ENCODE measurements at regions not wholly inside any gene's neighbourhood (a gene's known extent, or its start where the extent isn't known, plus 50 kb on each side); places are given as distances from the start of the nearest gene placed in this dataset. TPM values are rescaled to one million over a fixed set of nuclear protein-coding genes. Genes with fewer than 3 reads are reported as not detected.
"Not testable (repeated sequence)": the region's sequence is repeated elsewhere in the genome, so short reads cannot be mapped to it uniquely, and the experiment has no call there.

DNA sequence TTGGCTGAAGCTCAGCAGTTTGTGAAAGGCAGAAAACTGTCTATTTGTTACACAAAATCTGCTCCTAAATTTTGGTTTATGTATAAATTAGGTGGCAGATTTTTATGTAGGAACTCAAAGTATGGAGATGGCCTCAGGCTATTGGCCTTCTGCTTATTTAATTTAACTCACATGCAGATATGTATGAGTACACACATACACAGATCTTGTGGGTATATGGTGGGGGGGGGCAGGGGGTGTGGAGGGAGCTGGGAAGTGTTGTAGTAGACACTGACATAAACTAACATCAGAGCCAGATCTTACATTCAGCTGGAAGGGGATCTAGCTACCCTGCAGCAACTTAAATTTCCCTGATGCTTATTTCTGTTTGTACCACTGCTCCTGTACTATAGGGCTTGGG, 170.8 kb downstream of the EPM2A start:
- no peak for TF ChIP-seq CTCF (IDR thresholded peaks at IDR 0.05; ENCODE audit: insufficient read depth, low read depth, low read length)
- H3K4me3 ChIP-seq (ENCODE audit: low read depth, low read length) = no peak overlapping the region
- DNase-seq (ENCODE audit: low read depth) = no peak

- H3K4me3 ChIP-seq (ENCODE audit: low read depth, low read length) = no peak overlapping the region
- DNase-seq (ENCODE audit: low read depth) = no peak
- TF ChIP-seq CTCF (IDR thresholded peaks at IDR 0.05; ENCODE audit: insufficient read depth, low read depth, low read length) = no peak
Measured at GRCh38 chr6:145567684-145568252, 167.6 kb downstream of the EPM2A start.

- no peak for DNase-seq (ENCODE audit: low read depth)
- no peak for TF ChIP-seq CTCF (IDR thresholded peaks at IDR 0.05; ENCODE audit: insufficient read depth, low read depth, low read length)
- H3K4me3 ChIP-seq (ENCODE audit: low read depth, low read length) = no peak overlapping the region
Measured at GRCh38 chr6:145569140-145569539, 166.2 kb downstream of the EPM2A start.

GRCh38 chr6:145570336-145570735, 165.0 kb downstream of the EPM2A start:
- not testable (repeated sequence) for H3K4me3 ChIP-seq (ENCODE audit: low read depth, low read length); DNase-seq (ENCODE audit: low read depth)

DNA sequence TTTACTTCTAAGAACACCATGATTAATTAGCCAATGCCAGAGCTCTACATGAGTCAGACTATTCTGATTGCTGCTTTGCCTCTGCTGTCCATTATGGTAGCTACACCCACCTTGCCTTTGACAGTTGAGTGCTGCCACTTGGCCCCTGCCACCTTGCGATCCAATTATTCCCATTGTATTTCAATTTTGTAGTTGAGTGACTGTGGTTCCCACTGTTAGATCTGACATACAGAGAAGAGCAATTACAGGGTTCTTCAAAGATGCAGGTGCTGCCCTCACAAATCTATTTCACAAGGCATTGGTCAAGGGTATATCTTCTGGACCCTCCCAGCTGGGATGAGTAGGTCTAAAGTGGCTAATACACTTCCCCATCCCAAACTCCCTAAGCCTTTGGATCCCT, 161.1 kb downstream of the EPM2A start:
- DNase-seq (ENCODE audit: low read depth); H3K4me3 ChIP-seq (ENCODE audit: low read depth, low read length): not testable (repeated sequence)

Small RNA genes lying in the stretch of these regions (small RNA-seq; reads per million reads assigned to genes)
- not detected for gene RNU1-33P

Measured in fibroblast of villous mesenchyme (primary cell).